Upper lobe of right lung (tissue), 1 donor: ENCODE measurements at regions not wholly inside any gene's neighbourhood (a gene's known extent, or its start where the extent isn't known, plus 50 kb on each side); places are given as distances from the start of the nearest gene placed in this dataset.
"Not testable (repeated sequence)": the region's sequence is repeated elsewhere in the genome, so short reads cannot be mapped to it uniquely, and the experiment has no call there.

Source experiments
- ATAC-seq: fragments of 200-7000 bp; cut with Tn5 transposase; one replicate; pipeline ENCODE4 v1.9.1; 2020; ENCODE audit warnings: mild to moderate bottlenecking, moderate library complexity
- DNase-seq: peaks from one replicate; pipeline ENCODE4 v3.0.0-alpha.2; 2020
- H3K27ac ChIP-seq: fragments of 200-600 bp; one replicate; pipeline ENCODE4 v1.8.0; 2022
- H3K27me3 ChIP-seq: fragments of 200-600 bp; one replicate; pipeline ENCODE4 v1.8.0; 2022; ENCODE audit warnings: mild to moderate bottlenecking
- H3K36me3 ChIP-seq: fragments of 200-600 bp; one replicate; pipeline ENCODE4 v1.8.0; 2022
- H3K4me1 ChIP-seq: fragments of 200-600 bp; one replicate; pipeline ENCODE4 v1.8.0; 2022
- H3K4me3 ChIP-seq: fragments of 200-600 bp; one replicate; pipeline ENCODE4 v1.8.0; 2022; ENCODE audit warnings: mild to moderate bottlenecking
- H3K9me3 ChIP-seq: fragments of 200-600 bp; one replicate; pipeline ENCODE4 v1.8.0; 2022
- intact Hi-C: fragments of 100-400 bp; cut with DNase I; formaldehyde crosslinking; loops from one replicate; pipeline ENCODE4 v1.11.0; 2022
- TF ChIP-seq, protein P1 (sequence below): fragments of 200-600 bp; IDR thresholded peaks from one replicate; pipeline ENCODE4 v1.8.0; 2022; ENCODE audit warnings: antibody characterized with exemption
- donor health status: DM: no; HTN: yes; CAD: no; lungs with severe emphysema.

DNA sequence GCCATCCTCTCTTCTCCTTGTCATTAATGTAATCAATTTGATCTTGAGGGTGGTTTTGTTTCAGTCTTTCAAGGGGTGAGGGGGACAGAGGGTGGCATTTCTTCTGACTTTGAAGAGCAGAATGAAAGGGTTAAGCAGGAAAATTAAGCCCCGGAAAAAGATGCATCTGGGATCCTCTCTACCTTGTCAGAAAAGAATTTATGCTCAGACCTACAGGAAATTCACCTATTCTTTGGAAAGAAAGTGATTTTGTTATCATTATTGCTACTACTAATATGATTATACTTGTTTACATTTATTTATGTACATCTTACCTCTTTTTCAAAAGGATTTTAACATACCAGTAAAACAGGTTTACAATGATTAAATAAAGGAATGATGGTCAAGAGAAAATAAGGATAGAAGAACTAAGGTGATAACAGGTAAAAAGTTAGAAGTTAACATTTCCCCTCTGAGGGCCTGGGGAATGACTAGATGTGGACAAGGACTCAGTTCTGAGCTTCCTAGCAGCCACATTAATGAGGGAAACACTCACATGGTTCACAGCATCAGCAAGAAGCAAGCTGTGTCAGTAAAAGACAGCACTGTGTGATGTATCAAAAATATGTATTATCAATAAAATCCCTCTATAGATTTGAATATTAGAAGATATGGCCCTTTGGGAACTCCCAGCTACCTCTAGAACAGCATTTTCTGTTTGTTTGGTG lies 151.4 kb downstream of the MYCN start:
- DNase-seq, result no peak
- H3K27ac ChIP-seq, result no peak overlapping the region
- ATAC-seq, result no peak
- intact Hi-C loops, result no loop called here
- H3K4me1 ChIP-seq, result no peaks in the 10 kb centered on the region
- H3K27me3 ChIP-seq, result no peaks in the 10 kb centered on the region
- no peaks in the 10 kb centered on the region for H3K9me3 ChIP-seq
- TF ChIP-seq, protein P1, sequence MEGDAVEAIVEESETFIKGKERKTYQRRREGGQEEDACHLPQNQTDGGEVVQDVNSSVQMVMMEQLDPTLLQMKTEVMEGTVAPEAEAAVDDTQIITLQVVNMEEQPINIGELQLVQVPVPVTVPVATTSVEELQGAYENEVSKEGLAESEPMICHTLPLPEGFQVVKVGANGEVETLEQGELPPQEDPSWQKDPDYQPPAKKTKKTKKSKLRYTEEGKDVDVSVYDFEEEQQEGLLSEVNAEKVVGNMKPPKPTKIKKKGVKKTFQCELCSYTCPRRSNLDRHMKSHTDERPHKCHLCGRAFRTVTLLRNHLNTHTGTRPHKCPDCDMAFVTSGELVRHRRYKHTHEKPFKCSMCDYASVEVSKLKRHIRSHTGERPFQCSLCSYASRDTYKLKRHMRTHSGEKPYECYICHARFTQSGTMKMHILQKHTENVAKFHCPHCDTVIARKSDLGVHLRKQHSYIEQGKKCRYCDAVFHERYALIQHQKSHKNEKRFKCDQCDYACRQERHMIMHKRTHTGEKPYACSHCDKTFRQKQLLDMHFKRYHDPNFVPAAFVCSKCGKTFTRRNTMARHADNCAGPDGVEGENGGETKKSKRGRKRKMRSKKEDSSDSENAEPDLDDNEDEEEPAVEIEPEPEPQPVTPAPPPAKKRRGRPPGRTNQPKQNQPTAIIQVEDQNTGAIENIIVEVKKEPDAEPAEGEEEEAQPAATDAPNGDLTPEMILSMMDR, result no peak
- H3K36me3 ChIP-seq, result no peaks in the 10 kb centered on the region
- no peak overlapping the region for H3K4me3 ChIP-seq

DNA sequence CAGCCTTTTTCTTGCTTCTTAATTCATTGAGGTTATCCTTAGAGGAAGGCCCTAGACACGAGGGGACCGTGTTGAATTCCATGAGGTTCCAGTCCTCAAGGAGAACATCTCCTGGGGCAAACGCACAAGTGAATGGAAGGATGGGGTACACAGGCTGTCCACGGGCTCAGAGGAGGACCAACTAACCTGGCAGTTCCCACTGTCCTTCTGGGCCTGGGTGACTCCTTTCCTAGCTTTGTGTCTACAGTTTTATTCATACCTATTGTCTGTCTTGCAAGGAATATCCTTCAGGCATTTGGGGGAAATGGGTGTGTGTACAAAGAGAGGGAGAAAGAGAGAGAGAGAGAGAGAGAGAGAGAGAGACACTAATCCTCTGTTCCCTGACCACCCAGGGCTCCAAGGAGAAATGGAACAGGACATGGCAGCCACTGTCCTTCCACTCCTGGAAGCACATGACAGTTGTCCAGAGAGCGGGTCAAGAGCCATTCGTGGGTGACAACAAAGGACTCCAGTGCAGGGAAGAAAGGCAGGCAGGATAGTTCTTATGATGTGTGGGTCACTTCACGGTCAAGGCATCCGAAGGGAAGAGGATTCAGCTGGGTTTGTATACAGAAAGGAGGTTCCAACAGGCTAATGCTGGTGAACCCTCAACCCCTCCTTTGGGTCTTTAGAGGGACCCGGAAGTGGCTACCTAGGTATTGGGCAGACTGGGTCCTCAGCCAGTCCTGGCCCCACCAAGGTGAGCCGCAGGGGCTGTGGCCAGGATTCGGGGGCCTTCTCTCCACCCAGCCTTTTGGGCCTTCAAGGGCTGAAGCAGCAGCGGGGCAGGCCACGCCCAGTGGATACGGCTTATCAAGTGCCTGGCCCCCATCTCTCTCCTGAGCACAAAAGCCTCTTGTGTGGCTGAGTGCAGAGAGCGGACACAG lies 150.6 kb downstream of the MYCN start:
- H3K36me3 ChIP-seq, result no peaks in the 10 kb centered on the region
- ATAC-seq (no peak), DNase-seq (no peak)
- H3K27ac ChIP-seq, result no peak overlapping the region
- no peaks in the 10 kb centered on the region for H3K9me3 ChIP-seq
- TF ChIP-seq, protein P1, result no peak
- intact Hi-C loops, result no loop called here
- H3K4me1 ChIP-seq, result no peaks in the 10 kb centered on the region
- H3K4me3 ChIP-seq, result no peak overlapping the region
- H3K27me3 ChIP-seq, result no peaks in the 10 kb centered on the region

DNA sequence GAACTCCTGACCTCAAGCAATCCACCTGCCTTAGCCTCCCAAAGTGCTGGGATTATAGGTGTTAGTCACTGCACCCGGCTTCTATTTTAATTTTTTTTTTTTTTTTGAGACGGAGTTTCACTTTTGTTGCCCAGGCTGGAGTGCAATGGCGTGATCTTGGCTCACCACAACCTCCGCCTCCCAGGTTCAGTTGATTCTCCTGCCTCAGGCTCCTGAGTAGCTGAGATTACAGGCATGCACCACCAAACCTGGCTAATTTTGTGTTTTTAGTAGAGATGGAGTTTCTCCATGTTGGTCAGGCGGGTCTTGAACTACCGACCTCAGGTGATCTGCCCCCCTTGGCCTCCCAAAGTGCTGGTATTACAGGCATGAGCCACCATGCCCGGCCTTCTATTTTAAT lies 149.1 kb downstream of the MYCN start:
- intact Hi-C loops, ATAC-seq: not testable (repeated sequence)

DNA sequence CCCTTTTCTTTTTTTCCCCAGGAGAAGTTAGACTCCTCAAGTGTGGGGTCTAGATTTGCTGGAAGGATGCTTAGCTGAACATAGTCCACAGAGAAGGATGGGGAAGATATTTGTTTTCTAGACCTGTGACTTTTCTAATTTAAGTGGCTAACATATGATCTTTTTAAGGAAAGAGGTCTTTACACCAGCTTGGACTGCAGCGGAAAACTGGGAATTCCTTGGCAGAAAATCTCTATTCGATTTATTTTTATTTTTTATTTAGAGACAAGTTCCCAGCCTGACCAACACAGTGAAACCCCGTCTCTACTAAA lies 148.4 kb downstream of the MYCN start:
- TF ChIP-seq, protein P1, result no peak
- H3K9me3 ChIP-seq, result no peaks in the 10 kb centered on the region
- no peaks in the 10 kb centered on the region for H3K4me1 ChIP-seq
- H3K27me3 ChIP-seq, result no peaks in the 10 kb centered on the region
- no peak for DNase-seq
- H3K4me3 ChIP-seq, result no peak overlapping the region
- no peak overlapping the region for H3K27ac ChIP-seq
- intact Hi-C loops, result no loop called here
- ATAC-seq, result no peak
- no peaks in the 10 kb centered on the region for H3K36me3 ChIP-seq

More for the DNA sequence above, 149.1 kb downstream of the MYCN start:
- DNase-seq, H3K27me3 ChIP-seq, H3K4me3 ChIP-seq, H3K36me3 ChIP-seq, H3K27ac ChIP-seq, H3K9me3 ChIP-seq, H3K4me1 ChIP-seq: not testable (repeated sequence)

DNA sequence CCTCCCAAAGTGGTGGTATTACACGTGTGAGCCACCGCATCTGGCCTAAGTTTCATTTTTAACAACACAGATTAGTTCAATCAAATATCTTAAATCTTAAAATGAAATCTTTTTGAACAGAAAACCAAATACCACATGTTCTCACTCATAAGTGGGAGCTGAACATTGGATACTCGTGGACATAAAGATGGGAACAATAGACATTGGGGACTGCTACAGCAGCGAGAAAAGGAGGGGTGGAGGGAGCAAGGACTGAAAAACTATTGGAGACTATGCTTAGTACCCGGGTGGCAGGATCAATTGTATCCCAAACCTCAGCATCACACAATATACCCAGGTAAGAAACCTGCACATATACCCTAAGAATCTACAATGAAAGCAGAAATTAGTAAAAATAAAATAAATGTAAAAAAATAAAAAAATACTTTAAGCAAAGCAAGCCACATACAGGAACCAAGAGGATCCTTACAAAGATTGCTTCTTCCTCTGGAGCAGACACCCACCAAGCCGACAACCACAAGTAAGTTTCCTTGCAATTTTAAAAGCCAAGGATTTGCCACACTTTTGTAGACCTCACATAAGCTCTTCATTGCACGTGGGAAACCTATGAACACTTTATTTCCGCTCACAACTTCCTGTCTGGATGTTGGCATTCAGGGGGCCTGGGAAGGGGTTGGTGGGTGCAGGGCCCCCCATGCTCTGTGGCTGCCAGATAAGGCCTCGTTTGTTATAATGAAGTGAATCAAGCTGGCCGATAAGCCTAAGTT lies 147.9 kb downstream of the MYCN start:
- TF ChIP-seq, protein P1, result no peak
- H3K9me3 ChIP-seq, result no peaks in the 10 kb centered on the region
- intact Hi-C loops, result no loop called here
- H3K27me3 ChIP-seq, result no peaks in the 10 kb centered on the region
- no peaks in the 10 kb centered on the region for H3K4me1 ChIP-seq
- ATAC-seq (no peak), DNase-seq (no peak)
- no peak overlapping the region for H3K4me3 ChIP-seq
- H3K27ac ChIP-seq, result no peak overlapping the region
- H3K36me3 ChIP-seq, result no peaks in the 10 kb centered on the region

DNA sequence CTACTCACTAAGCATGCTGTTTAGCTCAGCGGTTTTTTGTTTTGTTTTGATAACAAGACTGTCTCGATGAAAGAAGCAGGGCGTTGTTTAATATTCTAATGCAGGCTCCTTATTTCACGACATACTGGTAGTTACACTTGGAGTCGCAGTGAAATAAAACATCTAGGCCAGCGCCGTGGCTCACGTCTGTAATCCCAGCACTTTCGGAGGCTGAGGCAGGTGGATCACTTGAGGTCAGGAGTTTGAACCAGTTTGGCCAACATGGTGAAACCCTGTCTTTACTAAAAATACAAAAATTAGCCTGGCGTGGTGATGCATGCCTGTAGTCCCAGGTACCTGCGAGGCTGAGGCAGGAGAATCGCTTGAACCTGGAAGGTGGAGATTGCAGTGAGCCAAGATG lies 145.8 kb downstream of the MYCN start:
- DNase-seq, H3K4me3 ChIP-seq: not testable (repeated sequence)

More for the DNA sequence above, 145.8 kb downstream of the MYCN start:
- ATAC-seq, H3K4me1 ChIP-seq, H3K9me3 ChIP-seq, H3K36me3 ChIP-seq, H3K27ac ChIP-seq, intact Hi-C loops, H3K27me3 ChIP-seq: not testable (repeated sequence)
